Effector CD8-positive, alpha-beta T cell (primary cell): ENCODE measurements at regions not wholly inside any gene's neighbourhood (a gene's known extent, or its start where the extent isn't known, plus 50 kb on each side); places are given as distances from the start of the nearest gene placed in this dataset.
"Not testable (repeated sequence)": the region's sequence is repeated elsewhere in the genome, so short reads cannot be mapped to it uniquely, and the experiment has no call there.

Experiments used
- DNase-seq: peaks from one replicate; lab custom pipeline; 2025; lab: John Stamatoyannopoulos, UW

- peak; percentile 78 for DNase-seq
Measured at GRCh38 chr7:66413379-66414114, 208.4 kb downstream of the TPST1 start.

- DNase-seq = no peak
Measured at GRCh38 chr7:66415659-66416265, 210.6 kb downstream of the TPST1 start.

GRCh38 chr7:66418537-66418936 lies 210.1 kb upstream of the KCTD7 start:
- DNase-seq = no peak

- no peak for DNase-seq
Measured at GRCh38 chr7:66419210-66419609, 209.5 kb upstream of the KCTD7 start.

- no peak for DNase-seq
Measured at GRCh38 chr7:66421830-66422475, 206.7 kb upstream of the KCTD7 start.

- DNase-seq = no peak
Measured at GRCh38 chr7:66423729-66424128, 205.0 kb upstream of the KCTD7 start.

- DNase-seq = no peak
Measured at GRCh38 chr7:66426332-66426731, 202.3 kb upstream of the KCTD7 start.

- no peak for DNase-seq
Measured at GRCh38 chr7:66426996-66427395, 201.7 kb upstream of the KCTD7 start.

GRCh38 chr7:66427956-66428355 lies 200.7 kb upstream of the KCTD7 start:
- DNase-seq = no peak

- DNase-seq = no peak
Measured at GRCh38 chr7:66429498-66430163, 199.1 kb upstream of the KCTD7 start.

- no peak for DNase-seq
Measured at GRCh38 chr7:66430164-66430545, 198.5 kb upstream of the KCTD7 start.

- DNase-seq = not testable (repeated sequence)
Measured at GRCh38 chr7:66438703-66439405, 189.8 kb upstream of the KCTD7 start.

GRCh38 chr7:66442385-66442784 lies 186.3 kb upstream of the KCTD7 start:
- no peak for DNase-seq

- DNase-seq = no peak
Measured at GRCh38 chr7:66443946-66444345, 184.7 kb upstream of the KCTD7 start.

GRCh38 chr7:66447007-66447406 lies 181.7 kb upstream of the KCTD7 start:
- not testable (repeated sequence) for DNase-seq

- DNase-seq = not testable (repeated sequence)
Measured at GRCh38 chr7:66450814-66451213, 177.9 kb upstream of the KCTD7 start.

GRCh38 chr7:66451713-66452112 lies 177.0 kb upstream of the KCTD7 start:
- not testable (repeated sequence) for DNase-seq

- DNase-seq = no peak
Measured at GRCh38 chr7:66452165-66452564, 176.5 kb upstream of the KCTD7 start.

- no peak for DNase-seq
Measured at GRCh38 chr7:66453340-66453739, 175.3 kb upstream of the KCTD7 start.

GRCh38 chr7:66454600-66455225 lies 174.0 kb upstream of the KCTD7 start:
- no peak for DNase-seq

- not testable (repeated sequence) for DNase-seq
Measured at GRCh38 chr7:66455432-66455831, 173.2 kb upstream of the KCTD7 start.
